ENCODE measurements at regions not wholly inside any gene's neighbourhood (a gene's known extent, or its start where the extent isn't known, plus 50 kb on each side); places are given as distances from the start of the nearest gene placed in this dataset.

- WGBS, 2 donors: 81 to 87% methylated on average over 2 of the region's 2 CpGs
- Histone ChIP-seq H3K36me3 (ENCODE audit: low read depth, missing control alignments) (no peaks in the 10 kb centered on the region), H3K4me1 (no peaks in the 10 kb centered on the region), H3K9me3 (no peaks in the 10 kb centered on the region), H3K4me3 (no peak overlapping the region), H3K27ac (no peak overlapping the region), H3K27me3 (no peaks in the 10 kb centered on the region)
- no peak for DNase-seq
- no peak for TF ChIP-seq POLR2A (IDR thresholded peaks at IDR 0.05)
- TF ChIP-seq CTCF (IDR thresholded peaks at IDR 0.05): no peak
- intact Hi-C loops (cut with DNase I; ENCODE audit: low total_unique reads): no loop called here
These were observed 962.8 kb downstream of the CDH11 start for GRCh38 chr16:64158941-64159588.

- H3K27ac ChIP-seq: no peak overlapping the region
- 85% methylated on average over 3 of the region's 3 CpGs for WGBS, 2 donors
- H3K4me3 ChIP-seq: no peak overlapping the region
- intact Hi-C loops (cut with DNase I; ENCODE audit: low total_unique reads): no loop called here
- H3K4me1 ChIP-seq: no peaks in the 10 kb centered on the region
- TF ChIP-seq CTCF (IDR thresholded peaks at IDR 0.05) (no peak), POLR2A (IDR thresholded peaks at IDR 0.05) (no peak)
- no peak for DNase-seq
- H3K27me3 ChIP-seq: no peaks in the 10 kb centered on the region
- H3K9me3 ChIP-seq: no peaks in the 10 kb centered on the region
- no peaks in the 10 kb centered on the region for H3K36me3 ChIP-seq (ENCODE audit: low read depth, missing control alignments)
These were observed 968.1 kb downstream of the CDH11 start for GRCh38 chr16:64153718-64154117.

GRCh38 chr16:64151990-64152767, 969.7 kb downstream of the CDH11 start:
- DNase-seq: no peak
- no peak overlapping the region for H3K4me3 ChIP-seq
- 88% methylated on average over 5 of the region's 5 CpGs for WGBS, 2 donors
- intact Hi-C loops (cut with DNase I; ENCODE audit: low total_unique reads): no loop called here
- H3K27ac ChIP-seq: no peak overlapping the region
- H3K4me1 ChIP-seq: no peaks in the 10 kb centered on the region
- H3K36me3 ChIP-seq (ENCODE audit: low read depth, missing control alignments): no peaks in the 10 kb centered on the region
- no peaks in the 10 kb centered on the region for H3K9me3 ChIP-seq
- H3K27me3 ChIP-seq: no peaks in the 10 kb centered on the region
- TF ChIP-seq POLR2A (IDR thresholded peaks at IDR 0.05) (no peak), CTCF (IDR thresholded peaks at IDR 0.05) (no peak)

- H3K4me3 ChIP-seq: no peak overlapping the region
- WGBS, 2 donors: 83 to 89% methylated on average over 3 of the region's 3 CpGs
- no peak for DNase-seq
- no peaks in the 10 kb centered on the region for H3K36me3 ChIP-seq (ENCODE audit: low read depth, missing control alignments)
- H3K27me3 ChIP-seq: no peaks in the 10 kb centered on the region
- H3K4me1 ChIP-seq: no peaks in the 10 kb centered on the region
- TF ChIP-seq POLR2A (IDR thresholded peaks at IDR 0.05): no peak
- TF ChIP-seq CTCF (IDR thresholded peaks at IDR 0.05): no peak
- intact Hi-C loops (cut with DNase I; ENCODE audit: low total_unique reads): no loop called here
- no peak overlapping the region for H3K27ac ChIP-seq
- H3K9me3 ChIP-seq: no peaks in the 10 kb centered on the region
These were observed 971.7 kb downstream of the CDH11 start for GRCh38 chr16:64150193-64150592.

Measured in testis (tissue), 2 donors.